Gastrocnemius medialis (tissue), 4 donors: ENCODE measurements at regions not wholly inside any gene's neighbourhood (a gene's known extent, or its start where the extent isn't known, plus 50 kb on each side); places are given as distances from the start of the nearest gene placed in this dataset.

ENCODE experiments used
- ATAC-seq, 2 donors: fragments of 150-250 bp; one replicate each; pipeline ENCODE4 v1.9.1; 2016
- DNase-seq, 2 donors: peaks; one replicate each; pipeline ENCODE4 v3.0.0-alpha.2; 2019
- H3K27ac ChIP-seq, 4 donors: fragments of 200-600 bp; sonication (generic); 1 replicate in 1 of 4; 2 replicates in 3 of 4; pipeline ENCODE4 v1.5.1; 2016 to 2018; ENCODE audit warnings: mild to moderate bottlenecking in 2 of 4, moderate library complexity in 1 of 4
- H3K27me3 ChIP-seq, 3 donors: fragments of 200-600 bp; sonication (generic) in 2 of 3; 1 replicate in 1 of 3; 2 replicates in 2 of 3; pipeline versions ENCODE4 v1.5.1 to v1.6.0; 2016 to 2019; ENCODE audit warnings: mild to moderate bottlenecking in 1 of 3, moderate library complexity in 1 of 3
- H3K36me3 ChIP-seq, 2 donors: fragments of 200-600 bp; sonication (generic) in 1 of 2; one replicate each; pipeline ENCODE4 v1.5.1; 2017 to 2018
- H3K4me1 ChIP-seq, 2 donors: fragments of 200-600 bp; sonication (generic) in 1 of 2; one replicate each; pipeline ENCODE4 v1.5.1; 2016 to 2017; ENCODE audit warnings: mild to moderate bottlenecking in 2 of 2
- H3K4me3 ChIP-seq, 4 donors: fragments of 200-600 bp; sonication (generic) in 3 of 4; 1 replicate in 1 of 4; 2 replicates in 3 of 4; pipeline ENCODE4 v1.5.1; 2016 to 2019; ENCODE audit warnings: mild to moderate bottlenecking in 2 of 4
- H3K9me3 ChIP-seq, 3 donors: fragments of 200-600 bp; sonication (generic) in 2 of 3; 1 replicate in 1 of 3; 2 replicates in 2 of 3; pipeline ENCODE4 v1.5.1; 2016 to 2019
- POLR2A ChIP-seq, 2 donors: fragments of 450-650 bp; IDR thresholded peaks; one replicate each; pipeline ENCODE4 v1.6.1; 2017; ENCODE audit warnings: antibody characterized with exemption in 2 of 2, mild to moderate bottlenecking in 2 of 2, moderate library complexity in 2 of 2
- in situ Hi-C, 4 donors: fragments of 200-750 bp; cut with MboI; loops; one replicate each; pipeline versions ENCODE4 v1.15.0 to v1.8.0; 2017; ENCODE audit warnings: low sequenced_read_pairs in 4 of 4
- intact Hi-C: fragments of 100-400 bp; cut with DNase I; formaldehyde crosslinking; loops from one replicate; pipeline ENCODE4 v1.15.1; 2023; ENCODE audit warnings: low total_unique reads
- TF ChIP-seq, protein P1 (sequence below), 5 experiments: fragments of 450-650 bp in 3 of 5; fragments of 200-600 bp in 2 of 5; sonication (generic) in 2 of 5; IDR thresholded peaks in 4 of 5; conservative IDR thresholded peaks in 1 of 5; 1 replicate in 4 of 5; 2 replicates in 1 of 5; pipeline ENCODE4 v1.5.1; 2016 to 2019; ENCODE audit warnings: antibody characterized with exemption in 5 of 5, mild to moderate bottlenecking in 3 of 5, moderate library complexity in 3 of 5

DNA sequence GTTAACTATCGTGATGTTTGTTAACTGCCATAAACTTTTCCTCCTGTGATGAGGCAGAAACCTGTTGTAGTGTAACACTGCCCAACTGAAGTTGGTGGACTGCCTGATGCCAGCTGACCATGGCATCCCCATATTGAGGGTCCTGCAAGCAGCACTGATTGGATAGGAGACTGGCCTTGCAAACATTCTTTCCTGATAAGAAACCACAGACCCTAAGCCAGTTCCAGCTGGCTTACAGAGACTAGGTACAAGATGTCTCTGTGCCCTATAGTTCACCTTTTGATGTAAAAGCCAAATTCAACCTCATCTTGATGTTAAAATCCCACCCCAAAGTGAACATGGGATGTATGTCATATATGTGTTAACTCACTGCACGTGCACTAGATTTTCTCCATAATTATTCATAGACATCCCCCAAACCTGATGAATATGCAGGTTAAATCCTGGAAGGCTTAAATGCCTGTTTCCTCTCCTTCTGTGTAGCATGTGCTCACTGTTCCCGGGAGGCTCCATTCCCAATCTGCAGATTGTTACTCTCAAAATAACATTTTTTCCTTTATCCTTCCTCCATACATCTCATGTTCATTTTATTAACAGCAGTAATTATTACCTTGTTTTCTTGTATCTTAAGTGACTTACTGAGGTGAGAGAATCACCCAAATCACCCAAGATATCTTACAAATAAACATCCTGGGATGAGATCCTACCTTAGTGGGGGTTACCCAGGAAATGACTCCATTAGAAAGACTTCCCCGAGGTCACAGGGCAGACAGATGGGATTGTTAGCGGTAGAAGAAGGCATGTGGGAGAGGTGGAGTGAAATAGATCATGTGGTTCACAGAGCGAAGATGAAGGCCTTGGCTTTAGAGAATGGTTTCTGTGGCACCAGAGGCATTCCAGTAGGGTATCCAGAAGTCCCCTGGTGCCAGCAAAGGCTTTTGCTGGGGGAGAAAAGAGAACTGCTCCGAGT, 566.7 kb downstream of the CCDC171 start:
- Histone ChIP-seq H3K27me3 (no peaks in the 10 kb centered on the region), H3K27ac (no peak overlapping the region), H3K9me3 (no peaks in the 10 kb centered on the region), H3K4me3 (no peak overlapping the region), H3K4me1 (no peaks in the 10 kb centered on the region), H3K36me3 (no peaks in the 10 kb centered on the region)
- in situ Hi-C loops (no loop called here), intact Hi-C loops (no loop called here)
- DNase-seq (no peak), ATAC-seq (no peak)
- no peak for TF ChIP-seq POLR2A (IDR thresholded peaks at IDR 0.05)
- TF ChIP-seq, protein P1, sequence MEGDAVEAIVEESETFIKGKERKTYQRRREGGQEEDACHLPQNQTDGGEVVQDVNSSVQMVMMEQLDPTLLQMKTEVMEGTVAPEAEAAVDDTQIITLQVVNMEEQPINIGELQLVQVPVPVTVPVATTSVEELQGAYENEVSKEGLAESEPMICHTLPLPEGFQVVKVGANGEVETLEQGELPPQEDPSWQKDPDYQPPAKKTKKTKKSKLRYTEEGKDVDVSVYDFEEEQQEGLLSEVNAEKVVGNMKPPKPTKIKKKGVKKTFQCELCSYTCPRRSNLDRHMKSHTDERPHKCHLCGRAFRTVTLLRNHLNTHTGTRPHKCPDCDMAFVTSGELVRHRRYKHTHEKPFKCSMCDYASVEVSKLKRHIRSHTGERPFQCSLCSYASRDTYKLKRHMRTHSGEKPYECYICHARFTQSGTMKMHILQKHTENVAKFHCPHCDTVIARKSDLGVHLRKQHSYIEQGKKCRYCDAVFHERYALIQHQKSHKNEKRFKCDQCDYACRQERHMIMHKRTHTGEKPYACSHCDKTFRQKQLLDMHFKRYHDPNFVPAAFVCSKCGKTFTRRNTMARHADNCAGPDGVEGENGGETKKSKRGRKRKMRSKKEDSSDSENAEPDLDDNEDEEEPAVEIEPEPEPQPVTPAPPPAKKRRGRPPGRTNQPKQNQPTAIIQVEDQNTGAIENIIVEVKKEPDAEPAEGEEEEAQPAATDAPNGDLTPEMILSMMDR (IDR thresholded peaks at IDR 0.05 in 4 of 5, conservative IDR thresholded peaks at IDR 0.05 in 1 of 5), result no peak

DNA sequence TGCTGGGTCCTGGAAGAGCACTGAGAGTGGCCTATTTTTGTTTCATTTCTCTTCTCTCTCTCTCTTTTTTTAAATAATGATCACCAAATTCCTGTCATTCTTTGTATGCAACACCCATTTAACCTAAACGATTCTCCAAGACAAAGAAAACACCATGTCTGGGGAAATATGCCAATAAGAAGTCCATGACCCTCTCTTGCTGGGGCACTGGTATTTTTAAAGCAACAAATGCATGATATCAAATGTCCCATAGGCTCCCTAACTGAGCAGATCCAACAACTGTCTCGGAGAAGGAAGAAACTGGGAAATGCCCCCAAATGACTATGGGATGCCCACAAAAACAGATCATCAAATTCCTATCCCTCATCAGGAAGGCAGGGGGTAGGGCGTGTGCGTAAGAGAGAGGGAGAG, 567.4 kb downstream of the CCDC171 start:
- H3K4me1 ChIP-seq, result no peaks in the 10 kb centered on the region
- no peak for DNase-seq
- intact Hi-C loops (no loop called here), in situ Hi-C loops (no loop called here)
- no peaks in the 10 kb centered on the region for H3K27me3 ChIP-seq
- no peak overlapping the region for H3K4me3 ChIP-seq
- ATAC-seq, result no peak
- H3K27ac ChIP-seq, result no peak overlapping the region
- TF ChIP-seq POLR2A (IDR thresholded peaks at IDR 0.05), result no peak
- TF ChIP-seq, protein P1 (IDR thresholded peaks at IDR 0.05 in 4 of 5, conservative IDR thresholded peaks at IDR 0.05 in 1 of 5), result no peak
- H3K9me3 ChIP-seq, result no peaks in the 10 kb centered on the region
- no peaks in the 10 kb centered on the region for H3K36me3 ChIP-seq

DNA sequence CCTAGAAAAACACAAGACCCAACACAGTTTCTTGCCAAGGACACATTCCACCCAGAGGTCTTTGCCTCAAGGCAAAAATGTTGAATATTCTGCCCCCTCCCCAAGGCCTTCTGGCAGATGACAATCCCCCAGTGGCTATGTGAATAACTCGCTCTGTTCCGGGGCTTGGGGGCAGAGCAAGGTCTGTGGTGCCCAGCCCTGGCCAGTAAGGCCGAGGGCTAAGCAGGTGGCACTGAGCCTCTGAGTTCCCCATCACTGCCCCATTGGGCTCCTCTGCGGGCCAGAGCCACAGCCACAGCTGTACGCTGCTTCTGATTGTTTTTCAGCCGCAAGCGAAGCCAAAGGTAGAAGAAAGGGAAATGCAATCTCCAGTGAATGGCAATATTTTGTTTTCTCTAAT, 567.9 kb downstream of the CCDC171 start:
- no peak for DNase-seq
- Histone ChIP-seq H3K27ac (no peak overlapping the region), H3K27me3 (no peaks in the 10 kb centered on the region), H3K36me3 (no peaks in the 10 kb centered on the region), H3K4me1 (no peaks in the 10 kb centered on the region), H3K4me3 (no peak overlapping the region), H3K9me3 (no peaks in the 10 kb centered on the region)
- TF ChIP-seq POLR2A (IDR thresholded peaks at IDR 0.05), result no peak
- TF ChIP-seq, protein P1 (IDR thresholded peaks at IDR 0.05 in 4 of 5, conservative IDR thresholded peaks at IDR 0.05 in 1 of 5), result no peak
- intact Hi-C loops, result no loop called here
- in situ Hi-C loops, result no loop called here
- ATAC-seq, result no peak

DNA sequence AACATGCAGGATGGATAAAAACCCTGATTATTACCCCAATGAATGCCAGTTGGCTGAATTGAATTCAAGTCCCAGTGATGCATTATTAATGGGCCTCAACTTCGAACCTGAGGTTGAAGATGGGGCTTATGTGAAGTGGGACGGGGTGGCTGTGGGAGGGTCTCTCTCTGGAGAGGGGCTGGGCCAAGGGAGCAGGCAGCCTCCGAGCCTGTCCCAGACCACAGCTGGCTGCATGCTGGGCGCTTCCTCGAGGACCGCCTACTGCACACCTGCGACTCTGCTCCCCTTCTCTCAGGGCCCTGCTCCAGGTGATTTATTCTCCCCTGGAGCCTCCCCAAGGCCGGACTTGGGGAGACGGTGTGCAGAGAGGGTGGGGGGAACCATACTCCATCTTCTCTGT, 568.3 kb downstream of the CCDC171 start:
- Histone ChIP-seq H3K27me3 (no peaks in the 10 kb centered on the region), H3K27ac (no peak overlapping the region), H3K9me3 (no peaks in the 10 kb centered on the region), H3K4me3 (no peak overlapping the region), H3K36me3 (no peaks in the 10 kb centered on the region), H3K4me1 (no peaks in the 10 kb centered on the region)
- DNase-seq (no peak), ATAC-seq (no peak)
- in situ Hi-C loops, result no loop called here
- TF ChIP-seq, protein P1 (IDR thresholded peaks at IDR 0.05 in 4 of 5, conservative IDR thresholded peaks at IDR 0.05 in 1 of 5), result no peak
- no peak for TF ChIP-seq POLR2A (IDR thresholded peaks at IDR 0.05)
- intact Hi-C loops, result no loop called here
